PC-3 (cell line): ENCODE measurements at regions not wholly inside any gene's neighbourhood (a gene's known extent, or its start where the extent isn't known, plus 50 kb on each side); places are given as distances from the start of the nearest gene placed in this dataset.

ENCODE experiments used
- ATAC-seq: fragments of 200-7000 bp; cut with Tn5 transposase; 2 replicates; pipeline ENCODE4 v1.9.1; 2020; ENCODE audit warnings: mild to moderate bottlenecking, moderate library complexity
- BruUV-seq: library from RNA; stranded (reverse); fragments of 400-500 nt; replicated peaks from 2 replicates; lab custom pipeline; 2021; lab: Mats Ljungman, UMichigan
- CTCF ChIA-PET: fragments of 300-600 bp; sonication (Branson Sonifier 250); formaldehyde crosslinking; loops from one replicate; lab custom pipeline; 2022; ENCODE audit warnings: antibody characterized with exemption; lab: Charles Lee
- POLR2A ChIA-PET: fragments of 300-600 bp; sonication (Branson Sonifier 250); formaldehyde crosslinking; loops from one replicate; lab custom pipeline; 2022; ENCODE audit warnings: antibody characterized with exemption; ENCODE audit not compliant: unreplicated experiment; lab: Charles Lee
- DNase-seq: peaks from one replicate; pipeline ENCODE4 v3.0.0-alpha.2; 2015
- H2AFZ ChIP-seq: fragments of 300-600 bp; sonication (generic); 2 replicates; pipeline ENCODE4 v1.6.0; 2016; ENCODE audit warnings: antibody characterized with exemption, low read length
- H3F3A ChIP-seq: fragments of 300-600 bp; sonication (generic); one replicate; pipeline ENCODE4 v1.6.0; 2017; ENCODE audit warnings: antibody characterized with exemption, low read length, control low read depth, mild to moderate bottlenecking; ENCODE audit not compliant: unreplicated experiment
- H3K27ac ChIP-seq: fragments of 300-600 bp; sonication (generic); 2 replicates; pipeline ENCODE4 v1.5.1; 2016; ENCODE audit warnings: mild to moderate bottlenecking, low read length
- H3K27me3 ChIP-seq: fragments of 300-600 bp; sonication (generic); 2 replicates; pipeline ENCODE4 v1.6.1; 2016; ENCODE audit warnings: low read length, mixed read lengths
- H3K36me3 ChIP-seq: fragments of 300-600 bp; sonication (generic); 2 replicates; pipeline ENCODE4 v1.6.1; 2016; ENCODE audit warnings: low read depth, mixed run types, low read length, mixed read lengths
- H3K4me1 ChIP-seq: fragments of 300-600 bp; sonication (generic); 2 replicates; pipeline ENCODE4 v1.5.1; 2016; ENCODE audit warnings: low read length; ENCODE audit not compliant: insufficient read depth
- H3K4me2 ChIP-seq: fragments of 300-600 bp; sonication (generic); 2 replicates; pipeline ENCODE4 v1.6.0; 2016; ENCODE audit warnings: low read length
- H3K4me3 ChIP-seq: fragments of 300-600 bp; sonication (generic); 2 replicates; pipeline ENCODE4 v1.5.1; 2016; ENCODE audit warnings: mild to moderate bottlenecking, low read length, mixed read lengths
- H3K79me2 ChIP-seq: fragments of 300-600 bp; sonication (generic); 2 replicates; pipeline ENCODE4 v1.6.1; 2017; ENCODE audit warnings: low read length, mixed read lengths
- H3K9ac ChIP-seq: fragments of 300-600 bp; sonication (generic); 2 replicates; pipeline ENCODE4 v1.6.0; 2016; ENCODE audit warnings: mild to moderate bottlenecking, low read length
- H3K9me2 ChIP-seq: fragments of 300-600 bp; sonication (generic); replicated peaks from 2 replicates; pipeline ENCODE4 v1.6.1; 2016; ENCODE audit warnings: mixed run types, low read length, mixed read lengths
- H3K9me3 ChIP-seq: fragments of 300-600 bp; sonication (generic); 2 replicates; pipeline ENCODE4 v1.6.1; 2016; ENCODE audit warnings: low read length, mixed read lengths
- H4K20me1 ChIP-seq: fragments of 300-600 bp; sonication (generic); 2 replicates; pipeline ENCODE4 v1.6.1; 2016; ENCODE audit warnings: low read length, mixed read lengths
- CTCF ChIP-seq: fragments of 300-600 bp; sonication (generic); conservative IDR thresholded peaks from 2 replicates; pipeline ENCODE4 v1.5.1; 2017; ENCODE audit warnings: antibody characterized with exemption, low read depth, mild to moderate bottlenecking, low read length
- EZH2 ChIP-seq: fragments of 300-600 bp; sonication (generic); IDR thresholded peaks from one replicate; pipeline ENCODE4 v1.6.1; 2017; ENCODE audit warnings: antibody characterized with exemption, mild to moderate bottlenecking, low read length; ENCODE audit not compliant: unreplicated experiment
- EZH2phosphoT487 ChIP-seq: fragments of 300-600 bp; sonication (generic); IDR thresholded peaks from 2 replicates; pipeline ENCODE4 v1.6.1; 2018; ENCODE audit warnings: mild to moderate bottlenecking, antibody characterized with exemption, low read length, borderline replicate concordance
- intact Hi-C: fragments of 100-400 bp; cut with micrococcal nuclease; formaldehyde crosslinking; loops from 2 replicates; pipeline ENCODE4 v1.9.0; 2023

DNA sequence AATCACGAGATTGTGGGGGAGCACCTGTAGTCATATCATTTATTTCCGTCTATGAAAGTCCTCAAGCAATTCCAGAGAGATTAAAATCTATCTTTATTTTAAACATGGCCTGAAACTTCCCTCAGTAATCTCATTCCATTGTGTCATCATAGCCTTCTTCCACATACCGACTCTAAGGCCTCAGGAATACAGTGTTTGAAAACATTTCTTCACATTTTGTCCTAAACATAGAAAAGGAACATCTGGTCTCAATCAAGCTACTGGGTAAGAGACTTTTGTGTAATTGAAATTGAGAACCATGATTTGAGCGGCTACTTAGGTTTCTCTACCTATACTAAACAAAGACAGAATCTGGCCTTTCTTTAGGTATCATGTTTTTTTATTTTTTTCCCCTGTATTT lies 78.0 kb upstream of the ELMO1 start:
- CTCF ChIA-PET, result no interaction called here

DNA sequence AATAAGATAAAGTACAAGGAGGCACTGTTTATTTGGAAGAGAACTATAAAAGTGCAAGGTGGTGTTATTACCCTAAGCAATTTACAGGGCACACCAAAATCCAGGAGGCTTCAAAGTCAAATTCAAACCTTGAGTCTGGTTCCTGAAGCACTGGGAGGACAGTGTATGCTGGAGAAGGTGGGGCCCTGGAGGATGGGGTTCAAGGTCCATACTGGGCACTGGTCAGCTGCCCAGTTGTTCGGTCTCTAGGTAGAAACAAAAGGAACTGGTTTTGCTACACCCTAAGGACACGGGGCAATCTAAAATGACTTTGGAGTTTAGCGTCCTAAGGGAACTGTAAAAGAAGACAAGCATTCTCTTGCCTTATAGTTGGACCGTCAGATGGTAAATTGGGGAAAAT lies 78.4 kb upstream of the ELMO1 start:
- Histone ChIP-seq H3K27me3 (no peaks in the 10 kb centered on the region), H3K4me3 (no peak overlapping the region), H4K20me1 (no peaks in the 10 kb centered on the region), H3K27ac (no peak overlapping the region), H3K4me2 (no peak overlapping the region), H3K9me2 (no peaks in the 10 kb centered on the region), H3K4me1 (no peaks in the 10 kb centered on the region), H3K36me3 (no peaks in the 10 kb centered on the region), H3K9ac (no peak overlapping the region), H2AFZ (no peak overlapping the region), H3K79me2 (no peaks in the 10 kb centered on the region), H3F3A (no peaks in the 10 kb centered on the region), H3K9me3 (0 out of 2 replicates have a peak, but pooled peaks cover 6% of the 10 kb centered on the region)
- no peak for ATAC-seq
- DNase-seq, result no peak
- CTCF ChIA-PET, result no interaction called here
- no TSS peak for BruUV-seq
- no peak for TF ChIP-seq CTCF
- intact Hi-C loops, result no loop called here
- POLR2A ChIA-PET, result no interaction called here

More for the DNA sequence above, 78.0 kb upstream of the ELMO1 start:
- Histone ChIP-seq H3K27me3 (no peaks in the 10 kb centered on the region), H3K9me3 (0 out of 2 replicates have a peak, but pooled peaks cover 6% of the 10 kb centered on the region), H2AFZ (no peak overlapping the region), H3K4me1 (no peaks in the 10 kb centered on the region), H3K9ac (no peak overlapping the region), H3K79me2 (no peaks in the 10 kb centered on the region), H3K9me2 (no peaks in the 10 kb centered on the region), H3K4me2 (no peak overlapping the region), H3F3A (no peaks in the 10 kb centered on the region), H3K36me3 (no peaks in the 10 kb centered on the region), H3K27ac (no peak overlapping the region), H3K4me3 (no peak overlapping the region), H4K20me1 (no peaks in the 10 kb centered on the region)
- POLR2A ChIA-PET, result no interaction called here
- no TSS peak for BruUV-seq
- ATAC-seq, result no peak
- intact Hi-C loops, result no loop called here
- TF ChIP-seq EZH2phosphoT487 (no peak), CTCF (no peak), EZH2 (no peak)
- DNase-seq, result no peak

GRCh38 chr7:37531225-37531624 lies 82.6 kb upstream of the ELMO1 start:
- Histone ChIP-seq H3K9ac (no peak overlapping the region), H3F3A (no peaks in the 10 kb centered on the region), H3K4me2 (no peak overlapping the region), H3K9me3 (0 out of 2 replicates have a peak, but pooled peaks cover 6% of the 10 kb centered on the region), H2AFZ (no peak overlapping the region), H3K79me2 (no peaks in the 10 kb centered on the region), H3K4me1 (no peaks in the 10 kb centered on the region), H3K27me3 (no peaks in the 10 kb centered on the region), H3K9me2 (no peaks in the 10 kb centered on the region), H3K36me3 (no peaks in the 10 kb centered on the region), H3K4me3 (no peak overlapping the region), H4K20me1 (no peaks in the 10 kb centered on the region), H3K27ac (no peak overlapping the region)
- intact Hi-C loops, result no loop called here
- DNase-seq, result no peak
- CTCF ChIA-PET, result no interaction called here
- ATAC-seq, result no peak
- POLR2A ChIA-PET, result no interaction called here
- no peak for TF ChIP-seq EZH2phosphoT487
- TF ChIP-seq CTCF, result no peak
- no peak for TF ChIP-seq EZH2
- no TSS peak for BruUV-seq
